ENCODE measurements at regions not wholly inside any gene's neighbourhood (a gene's known extent, or its start where the extent isn't known, plus 50 kb on each side); places are given as distances from the start of the nearest gene placed in this dataset.
"Not testable (repeated sequence)": the region's sequence is repeated elsewhere in the genome, so short reads cannot be mapped to it uniquely, and the experiment has no call there.

DNA sequence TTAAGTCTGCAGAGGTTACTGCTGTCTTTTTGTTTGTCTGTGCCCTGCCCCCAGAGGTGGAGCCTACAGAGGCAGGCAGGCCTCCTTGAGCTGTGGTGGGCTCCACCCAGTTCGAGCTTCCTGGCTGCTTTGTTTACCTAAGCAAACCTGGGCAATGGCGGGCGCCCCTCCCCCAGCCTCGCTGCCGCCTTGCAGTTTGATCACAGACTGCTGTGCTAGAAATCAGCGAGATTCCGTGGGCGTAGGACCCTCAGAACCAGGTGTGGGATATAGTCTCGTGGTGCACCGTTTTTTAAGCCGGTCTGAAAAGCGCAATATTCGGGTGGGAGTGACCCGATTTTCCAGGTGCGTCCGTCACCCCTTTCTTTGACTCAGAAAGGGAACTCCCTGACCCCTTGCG is 2146.3 kb upstream of the WWC1 start:
- TF ChIP-seq, protein P1, sequence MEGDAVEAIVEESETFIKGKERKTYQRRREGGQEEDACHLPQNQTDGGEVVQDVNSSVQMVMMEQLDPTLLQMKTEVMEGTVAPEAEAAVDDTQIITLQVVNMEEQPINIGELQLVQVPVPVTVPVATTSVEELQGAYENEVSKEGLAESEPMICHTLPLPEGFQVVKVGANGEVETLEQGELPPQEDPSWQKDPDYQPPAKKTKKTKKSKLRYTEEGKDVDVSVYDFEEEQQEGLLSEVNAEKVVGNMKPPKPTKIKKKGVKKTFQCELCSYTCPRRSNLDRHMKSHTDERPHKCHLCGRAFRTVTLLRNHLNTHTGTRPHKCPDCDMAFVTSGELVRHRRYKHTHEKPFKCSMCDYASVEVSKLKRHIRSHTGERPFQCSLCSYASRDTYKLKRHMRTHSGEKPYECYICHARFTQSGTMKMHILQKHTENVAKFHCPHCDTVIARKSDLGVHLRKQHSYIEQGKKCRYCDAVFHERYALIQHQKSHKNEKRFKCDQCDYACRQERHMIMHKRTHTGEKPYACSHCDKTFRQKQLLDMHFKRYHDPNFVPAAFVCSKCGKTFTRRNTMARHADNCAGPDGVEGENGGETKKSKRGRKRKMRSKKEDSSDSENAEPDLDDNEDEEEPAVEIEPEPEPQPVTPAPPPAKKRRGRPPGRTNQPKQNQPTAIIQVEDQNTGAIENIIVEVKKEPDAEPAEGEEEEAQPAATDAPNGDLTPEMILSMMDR (IDR thresholded peaks at IDR 0.05 in 8 of 11, conservative IDR thresholded peaks at IDR 0.05 in 3 of 11), result not testable (repeated sequence)
- TF ChIP-seq POLR2AphosphoS5 (IDR thresholded peaks at IDR 0.05), result not testable (repeated sequence)
